Stomach (tissue), 8 donors: ENCODE measurements at regions not wholly inside any gene's neighbourhood (a gene's known extent, or its start where the extent isn't known, plus 50 kb on each side); places are given as distances from the start of the nearest gene placed in this dataset.
"Not testable (repeated sequence)": the region's sequence is repeated elsewhere in the genome, so short reads cannot be mapped to it uniquely, and the experiment has no call there.

ENCODE experiments used
- DNase-seq, 2 donors: peaks; one replicate each; pipeline versions ENCODE4 v3.0.0 to v3.0.0-alpha.2; 2013 to 2019
- H3K27ac ChIP-seq, 5 donors: fragments of 200-600 bp in 4 of 5; sonication (generic) in 4 of 5; one replicate each; pipeline ENCODE4 v1.5.1; 2013 to 2019; ENCODE audit warnings: mild to moderate bottlenecking in 1 of 5, moderate library complexity in 1 of 5
- H3K27me3 ChIP-seq, 3 donors: fragments of 200-600 bp; sonication (generic); one replicate each; pipeline ENCODE4 v1.5.1; 2017 to 2019; ENCODE audit warnings: mixed run types in 1 of 3
- H3K36me3 ChIP-seq, 4 donors: fragments of 200-600 bp; sonication (generic); 1 replicate in 3 of 4; 2 replicates in 1 of 4; pipeline ENCODE4 v1.5.1; 2016 to 2019
- H3K4me1 ChIP-seq, 4 donors: fragments of 200-600 bp; sonication (generic); one replicate each; pipeline ENCODE4 v1.5.1; 2016 to 2019
- H3K4me3 ChIP-seq, 4 donors: fragments of 200-600 bp; sonication (generic) in 3 of 4; one replicate each; pipeline ENCODE4 v1.5.1; 2016 to 2019; ENCODE audit warnings: mild to moderate bottlenecking in 1 of 4
- H3K9me3 ChIP-seq, 4 donors: fragments of 200-600 bp; sonication (generic); one replicate each; pipeline ENCODE4 v1.5.1; 2016 to 2019
- EP300 ChIP-seq: sonication (generic); formaldehyde crosslinking; IDR thresholded peaks from one replicate; pipeline ENCODE4 v1.6.1; 2017; ENCODE audit warnings: antibody characterized with exemption
- POLR2A ChIP-seq, 4 donors: fragments of 450-650 bp; IDR thresholded peaks; one replicate each; pipeline ENCODE4 v1.6.1; 2016; ENCODE audit warnings: antibody characterized with exemption in 4 of 4, control low read depth in 2 of 4, mild to moderate bottlenecking in 1 of 4, moderate library complexity in 1 of 4
- POLR2AphosphoS5 ChIP-seq, 3 donors: sonication (generic); formaldehyde crosslinking; IDR thresholded peaks; one replicate each; pipeline ENCODE4 v1.6.1; 2016; ENCODE audit warnings: antibody characterized with exemption in 3 of 3
- WGBS, 5 donors: extraction: QIAGEN DNeasy Blood & Tissue Kit in 3 of 5; methylation state at CpG; one replicate each; pipeline versions ENCODE4 v1.1.5 to v1.1.7; 2013 to 2018; 5-methylcytosine and 5-hydroxymethylcytosine counted together
- intact Hi-C: fragments of 100-400 bp; cut with DNase I; formaldehyde crosslinking; loops from one replicate; pipeline ENCODE4 v1.15.1; 2023; ENCODE audit warnings: low total_unique reads
- TF ChIP-seq, protein P1 (sequence below), 7 experiments: fragments of 450-650 bp in 4 of 7; fragments of 200-600 bp in 3 of 7; sonication (generic) in 3 of 7; IDR thresholded peaks; one replicate each; pipeline ENCODE4 v1.5.1; 2016 to 2019; ENCODE audit warnings: antibody characterized with exemption in 7 of 7, control low read depth in 2 of 7, mild to moderate bottlenecking in 1 of 7
- donor health status: healthy with polysubstance abuse.
- donor health status: Bipolar disorder and iron deficiency.
- donor health status: healthy.

DNA sequence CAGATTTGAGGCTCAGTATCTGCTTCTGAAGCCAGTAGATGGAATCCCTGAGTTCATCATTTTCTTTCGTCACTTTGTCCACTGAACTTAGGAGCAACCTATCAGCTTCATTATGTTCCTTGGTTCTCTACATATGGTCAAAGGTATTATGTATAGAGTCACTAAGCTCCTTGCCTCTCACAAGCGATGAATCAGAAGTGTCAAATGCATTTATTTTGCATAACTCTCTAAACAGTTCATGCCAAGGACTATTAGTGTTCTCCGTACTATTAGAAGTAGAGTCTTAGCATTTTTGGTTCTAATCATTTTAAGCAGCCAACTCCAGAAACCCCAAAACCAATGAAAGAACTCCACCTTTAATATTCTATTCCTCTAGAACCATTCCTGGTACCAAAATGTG is 278.5 kb downstream of the C12orf75 start:
- H3K4me3 ChIP-seq, DNase-seq, H3K27ac ChIP-seq, H3K27me3 ChIP-seq, H3K36me3 ChIP-seq, intact Hi-C loops, H3K9me3 ChIP-seq, H3K4me1 ChIP-seq: not testable (repeated sequence)
- WGBS, 5 donors: 80 to 94% (median 89%) methylated on average over 3 of the region's 3 CpGs

DNA sequence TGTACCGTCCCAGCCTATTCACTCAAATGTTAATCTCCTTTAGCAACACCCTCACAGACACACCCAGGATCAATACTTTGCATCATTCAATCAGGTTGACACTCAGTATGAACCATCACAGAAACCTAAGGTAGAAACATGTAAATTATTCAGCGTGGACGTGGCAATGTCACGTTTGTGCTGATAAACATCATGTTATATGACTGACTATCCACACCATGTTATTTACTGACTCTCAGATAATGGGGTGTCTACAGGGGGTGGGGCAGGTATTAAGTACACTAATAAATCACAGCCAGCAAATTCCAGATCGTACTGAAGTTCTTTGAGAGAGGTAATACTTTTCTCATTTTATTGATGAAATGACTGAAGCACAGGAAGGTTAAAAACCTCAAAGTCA is 280.0 kb downstream of the C12orf75 start:
- DNase-seq: no peak
- WGBS, 5 donors: 46 to 66% (median 58%) methylated on average over 5 of the region's 5 CpGs

DNA sequence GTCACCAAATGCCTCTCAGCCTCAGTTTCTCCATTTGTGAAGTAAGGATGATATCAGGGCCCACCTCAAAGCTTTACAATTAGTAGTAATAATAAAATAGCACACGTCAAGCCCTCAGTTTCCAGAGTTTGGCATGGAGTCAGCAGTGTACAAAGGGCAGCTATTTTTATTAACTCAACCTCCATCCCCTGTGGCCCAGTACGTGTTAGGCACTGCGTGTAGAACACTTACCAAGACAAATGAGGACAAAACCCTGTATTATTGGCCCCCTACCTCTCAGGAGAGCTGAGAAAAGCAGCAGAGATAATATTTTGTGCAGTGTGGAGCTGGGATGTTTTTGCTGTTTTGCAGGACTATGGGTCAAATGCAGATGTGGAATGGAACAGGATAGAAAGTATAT is 280.8 kb downstream of the C12orf75 start:
- H3K27ac ChIP-seq: no peak overlapping the region
- DNase-seq: no peak
- no peaks in the 10 kb centered on the region for H3K4me1 ChIP-seq
- 45 to 58% (median 54%) methylated on average over 3 of the region's 3 CpGs for WGBS, 5 donors
- no peaks in the 10 kb centered on the region for H3K27me3 ChIP-seq
- no peaks in the 10 kb centered on the region for H3K36me3 ChIP-seq
- intact Hi-C loops: no loop called here
- TF ChIP-seq, protein P1, sequence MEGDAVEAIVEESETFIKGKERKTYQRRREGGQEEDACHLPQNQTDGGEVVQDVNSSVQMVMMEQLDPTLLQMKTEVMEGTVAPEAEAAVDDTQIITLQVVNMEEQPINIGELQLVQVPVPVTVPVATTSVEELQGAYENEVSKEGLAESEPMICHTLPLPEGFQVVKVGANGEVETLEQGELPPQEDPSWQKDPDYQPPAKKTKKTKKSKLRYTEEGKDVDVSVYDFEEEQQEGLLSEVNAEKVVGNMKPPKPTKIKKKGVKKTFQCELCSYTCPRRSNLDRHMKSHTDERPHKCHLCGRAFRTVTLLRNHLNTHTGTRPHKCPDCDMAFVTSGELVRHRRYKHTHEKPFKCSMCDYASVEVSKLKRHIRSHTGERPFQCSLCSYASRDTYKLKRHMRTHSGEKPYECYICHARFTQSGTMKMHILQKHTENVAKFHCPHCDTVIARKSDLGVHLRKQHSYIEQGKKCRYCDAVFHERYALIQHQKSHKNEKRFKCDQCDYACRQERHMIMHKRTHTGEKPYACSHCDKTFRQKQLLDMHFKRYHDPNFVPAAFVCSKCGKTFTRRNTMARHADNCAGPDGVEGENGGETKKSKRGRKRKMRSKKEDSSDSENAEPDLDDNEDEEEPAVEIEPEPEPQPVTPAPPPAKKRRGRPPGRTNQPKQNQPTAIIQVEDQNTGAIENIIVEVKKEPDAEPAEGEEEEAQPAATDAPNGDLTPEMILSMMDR (IDR thresholded peaks at IDR 0.05): no peak
- TF ChIP-seq POLR2A (IDR thresholded peaks at IDR 0.05) (no peak), POLR2AphosphoS5 (IDR thresholded peaks at IDR 0.05) (no peak), EP300 (no peak)
- no peak overlapping the region for H3K4me3 ChIP-seq
- H3K9me3 ChIP-seq: no peaks in the 10 kb centered on the region

More for the DNA sequence above, 280.0 kb downstream of the C12orf75 start:
- H3K27ac ChIP-seq: no peak overlapping the region
- TF ChIP-seq POLR2A (IDR thresholded peaks at IDR 0.05): no peak
- TF ChIP-seq EP300: no peak
- TF ChIP-seq, protein P1 (IDR thresholded peaks at IDR 0.05): no peak
- no peak for TF ChIP-seq POLR2AphosphoS5 (IDR thresholded peaks at IDR 0.05)
- intact Hi-C loops: no loop called here
- H3K9me3 ChIP-seq: no peaks in the 10 kb centered on the region
- H3K27me3 ChIP-seq: no peaks in the 10 kb centered on the region
- H3K36me3 ChIP-seq: no peaks in the 10 kb centered on the region
- no peak overlapping the region for H3K4me3 ChIP-seq
- no peaks in the 10 kb centered on the region for H3K4me1 ChIP-seq

DNA sequence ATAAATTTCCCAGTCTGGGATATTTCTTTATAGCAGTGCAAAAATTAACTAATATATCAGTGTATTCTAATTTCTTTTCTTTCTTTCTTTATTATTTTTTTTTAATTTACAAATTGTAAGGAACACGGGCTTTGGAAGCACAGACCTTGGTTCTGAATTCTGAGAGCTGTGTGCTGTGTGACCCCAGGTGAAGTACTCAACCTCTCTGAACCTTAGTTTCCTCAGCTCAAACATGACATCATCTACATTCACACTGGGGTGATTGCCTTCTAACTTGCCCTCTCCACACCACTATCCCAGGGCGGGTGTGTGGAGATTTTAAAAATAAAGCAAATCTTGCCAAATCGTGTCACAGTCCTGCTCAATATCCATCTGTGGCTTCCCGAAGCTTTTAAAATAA is 282.8 kb downstream of the C12orf75 start:
- TF ChIP-seq POLR2A (IDR thresholded peaks at IDR 0.05): no peak
- TF ChIP-seq EP300: no peak
- TF ChIP-seq POLR2AphosphoS5 (IDR thresholded peaks at IDR 0.05): no peak
- TF ChIP-seq, protein P1 (IDR thresholded peaks at IDR 0.05): no peak
- DNase-seq: no peak
- H3K9me3 ChIP-seq: no peaks in the 10 kb centered on the region
- H3K27ac ChIP-seq: no peak overlapping the region
- no peak overlapping the region for H3K4me3 ChIP-seq
- H3K4me1 ChIP-seq: no peaks in the 10 kb centered on the region
- intact Hi-C loops: no loop called here
- H3K27me3 ChIP-seq: no peaks in the 10 kb centered on the region
- 78 to 92% (median 90%) methylated on average over 4 of the region's 4 CpGs for WGBS, 5 donors
- H3K36me3 ChIP-seq: no peaks in the 10 kb centered on the region

DNA sequence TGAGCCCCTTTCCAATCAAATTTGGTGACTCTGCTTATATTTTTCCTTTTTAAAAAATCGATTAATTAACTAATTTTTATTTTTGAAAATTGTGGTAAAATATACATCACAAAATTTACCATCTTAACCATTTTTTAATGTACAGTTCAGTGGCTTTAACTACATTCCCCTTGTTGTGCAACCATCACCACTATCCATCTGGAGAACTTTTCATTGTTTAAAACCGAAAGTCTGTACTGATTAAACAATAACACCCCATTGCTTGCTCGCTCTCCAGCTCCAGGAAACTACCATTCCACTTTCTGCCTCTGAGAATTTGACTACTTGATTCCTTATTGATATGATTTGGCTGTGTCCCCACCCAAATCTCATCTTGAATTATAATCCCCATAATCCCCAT is 283.4 kb downstream of the C12orf75 start:
- H3K27ac ChIP-seq: no peak overlapping the region
- TF ChIP-seq POLR2AphosphoS5 (IDR thresholded peaks at IDR 0.05) (no peak), POLR2A (IDR thresholded peaks at IDR 0.05) (no peak), EP300 (no peak)
- TF ChIP-seq, protein P1 (IDR thresholded peaks at IDR 0.05): no peak
- H3K4me1 ChIP-seq: no peaks in the 10 kb centered on the region
- peak in 1 of 2 donors; percentile 15 for DNase-seq
- H3K36me3 ChIP-seq: no peaks in the 10 kb centered on the region
- intact Hi-C loops: no loop called here
- 50 to 64% (median 52%) methylated on average over 3 of the region's 3 CpGs for WGBS, 5 donors
- H3K27me3 ChIP-seq: no peaks in the 10 kb centered on the region
- H3K4me3 ChIP-seq: no peak overlapping the region
- no peaks in the 10 kb centered on the region for H3K9me3 ChIP-seq
